ENCODE measurements at regions not wholly inside any gene's neighbourhood (a gene's known extent, or its start where the extent isn't known, plus 50 kb on each side); places are given as distances from the start of the nearest gene placed in this dataset.

DNA sequence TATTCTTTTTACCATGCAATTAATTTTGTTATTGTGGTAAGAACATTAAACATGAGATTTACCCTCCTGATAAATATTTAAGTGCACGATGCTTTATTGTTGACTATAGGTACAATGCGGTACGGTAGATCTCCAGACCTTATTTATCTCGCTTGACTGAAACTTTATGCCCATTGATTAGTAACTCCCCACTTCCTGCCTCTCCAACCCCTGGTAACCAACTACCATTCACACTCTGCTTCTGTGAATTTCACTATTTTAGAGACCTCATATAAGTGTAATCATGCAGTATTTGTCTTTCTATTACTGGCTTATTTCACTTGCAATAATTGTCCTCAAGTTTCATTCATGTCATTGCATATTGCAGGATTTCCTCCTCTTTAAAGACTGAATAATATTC is 195.7 kb upstream of the ID2 start:
- TF ChIP-seq, protein P1, sequence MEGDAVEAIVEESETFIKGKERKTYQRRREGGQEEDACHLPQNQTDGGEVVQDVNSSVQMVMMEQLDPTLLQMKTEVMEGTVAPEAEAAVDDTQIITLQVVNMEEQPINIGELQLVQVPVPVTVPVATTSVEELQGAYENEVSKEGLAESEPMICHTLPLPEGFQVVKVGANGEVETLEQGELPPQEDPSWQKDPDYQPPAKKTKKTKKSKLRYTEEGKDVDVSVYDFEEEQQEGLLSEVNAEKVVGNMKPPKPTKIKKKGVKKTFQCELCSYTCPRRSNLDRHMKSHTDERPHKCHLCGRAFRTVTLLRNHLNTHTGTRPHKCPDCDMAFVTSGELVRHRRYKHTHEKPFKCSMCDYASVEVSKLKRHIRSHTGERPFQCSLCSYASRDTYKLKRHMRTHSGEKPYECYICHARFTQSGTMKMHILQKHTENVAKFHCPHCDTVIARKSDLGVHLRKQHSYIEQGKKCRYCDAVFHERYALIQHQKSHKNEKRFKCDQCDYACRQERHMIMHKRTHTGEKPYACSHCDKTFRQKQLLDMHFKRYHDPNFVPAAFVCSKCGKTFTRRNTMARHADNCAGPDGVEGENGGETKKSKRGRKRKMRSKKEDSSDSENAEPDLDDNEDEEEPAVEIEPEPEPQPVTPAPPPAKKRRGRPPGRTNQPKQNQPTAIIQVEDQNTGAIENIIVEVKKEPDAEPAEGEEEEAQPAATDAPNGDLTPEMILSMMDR (IDR thresholded peaks at IDR 0.05) = no peak
- TF ChIP-seq POLR2A (IDR thresholded peaks at IDR 0.05) = no peak

Measured in heart left ventricle (tissue), 13 donors.